CD1c-positive myeloid dendritic cell (primary cell): ENCODE measurements at regions not wholly inside any gene's neighbourhood (a gene's known extent, or its start where the extent isn't known, plus 50 kb on each side); places are given as distances from the start of the nearest gene placed in this dataset.
"Not testable (repeated sequence)": the region's sequence is repeated elsewhere in the genome, so short reads cannot be mapped to it uniquely, and the experiment has no call there.

Source experiments
- DNase-seq: peaks from one replicate; pipeline ENCODE4 v3.0.0-alpha.2; 2016; ENCODE audit errors: extremely low spot score

- DNase-seq, result peak; percentile 18
Measured at GRCh38 chr7:20083781-20084180, 133.4 kb downstream of the MACC1 start.

GRCh38 chr7:20079080-20079479 is 138.1 kb downstream of the MACC1 start:
- no peak for DNase-seq

- DNase-seq, result no peak
Measured at GRCh38 chr7:20076835-20077234, 140.3 kb downstream of the MACC1 start.

- DNase-seq, result no peak
Measured at GRCh38 chr7:20075992-20076820, 141.0 kb downstream of the MACC1 start.

- DNase-seq, result no peak
Measured at GRCh38 chr7:20075440-20075839, 141.7 kb downstream of the MACC1 start.

GRCh38 chr7:20068004-20068403 is 149.2 kb downstream of the MACC1 start:
- DNase-seq, result not testable (repeated sequence)

- DNase-seq, result no peak
Measured at GRCh38 chr7:20064974-20065862, 152.0 kb downstream of the MACC1 start.

- no peak for DNase-seq
Measured at GRCh38 chr7:20064181-20064970, 152.8 kb downstream of the MACC1 start.

- DNase-seq, result no peak
Measured at GRCh38 chr7:20063644-20064043, 153.5 kb downstream of the MACC1 start.

GRCh38 chr7:20062932-20063331 is 154.3 kb downstream of the MACC1 start:
- DNase-seq, result no peak

GRCh38 chr7:20053334-20054104 is 163.7 kb downstream of the MACC1 start:
- DNase-seq, result no peak

- DNase-seq, result no peak
Measured at GRCh38 chr7:20050241-20050966, 166.8 kb downstream of the MACC1 start.

GRCh38 chr7:20038676-20039075 is 178.5 kb downstream of the MACC1 start:
- no peak for DNase-seq

GRCh38 chr7:20035279-20035875 is 181.8 kb downstream of the MACC1 start:
- DNase-seq, result no peak

- peak; percentile 24 for DNase-seq
Measured at GRCh38 chr7:20033621-20034400, 183.4 kb downstream of the MACC1 start.

GRCh38 chr7:20032741-20033140 is 184.4 kb downstream of the MACC1 start:
- peak; percentile 63 for DNase-seq

- peak; percentile 79 for DNase-seq
Measured at GRCh38 chr7:20030915-20031362, 186.2 kb downstream of the MACC1 start.

GRCh38 chr7:20030417-20030816 is 186.8 kb downstream of the MACC1 start:
- peak; percentile 55 for DNase-seq

GRCh38 chr7:20026762-20027161 is 190.4 kb downstream of the MACC1 start:
- DNase-seq, result no peak
